T-helper 2 cell (primary cell): ENCODE measurements at regions not wholly inside any gene's neighbourhood (a gene's known extent, or its start where the extent isn't known, plus 50 kb on each side); places are given as distances from the start of the nearest gene placed in this dataset.
A peak's percentile ranks its signal among the peaks of the same experiment; 100 is the strongest.
"Not testable (repeated sequence)": the region's sequence is repeated elsewhere in the genome, so short reads cannot be mapped to it uniquely, and the experiment has no call there.

ENCODE experiments used
- DNase-seq, 5 experiments: peaks; one replicate each; pipeline versions ENCODE4 v3.0.0 to v3.0.0-alpha.2; 2012 to 2022

- DNase-seq, result no peak
Observed at GRCh38 chr13:105915146-105915850, 620.2 kb downstream of the EFNB2 start.

GRCh38 chr13:105914291-105915036 lies 621.0 kb downstream of the EFNB2 start:
- DNase-seq, result no peak

- DNase-seq, result peak in 1 of 5 experiments; percentile 43
Observed at GRCh38 chr13:105908586-105908985, 626.9 kb downstream of the EFNB2 start.

GRCh38 chr13:105907319-105908019 lies 628.0 kb downstream of the EFNB2 start:
- DNase-seq, result no peak

- DNase-seq, result no peak
Observed at GRCh38 chr13:105906746-105907145, 628.7 kb downstream of the EFNB2 start.

GRCh38 chr13:105904034-105904742 lies 631.3 kb downstream of the EFNB2 start:
- DNase-seq, result no peak

- no peak for DNase-seq
Observed at GRCh38 chr13:105902396-105902795, 633.1 kb downstream of the EFNB2 start.

- no peak for DNase-seq
Observed at GRCh38 chr13:105897575-105897974, 637.9 kb downstream of the EFNB2 start.

- no peak for DNase-seq
Observed at GRCh38 chr13:105894697-105895096, 640.8 kb downstream of the EFNB2 start.

- no peak for DNase-seq
Observed at GRCh38 chr13:105890509-105890908, 645.0 kb downstream of the EFNB2 start.

GRCh38 chr13:105878119-105878700 lies 657.3 kb downstream of the EFNB2 start:
- DNase-seq, result no peak

GRCh38 chr13:105874814-105875213 lies 660.6 kb downstream of the EFNB2 start:
- no peak for DNase-seq

GRCh38 chr13:105871768-105872167 lies 663.7 kb downstream of the EFNB2 start:
- no peak for DNase-seq

- no peak for DNase-seq
Observed at GRCh38 chr13:105871326-105871725, 664.1 kb downstream of the EFNB2 start.

- DNase-seq, result no peak
Observed at GRCh38 chr13:105863300-105863920, 672.1 kb downstream of the EFNB2 start.

GRCh38 chr13:105848494-105848893 lies 687.0 kb downstream of the EFNB2 start:
- DNase-seq, result no peak

GRCh38 chr13:105847527-105848291 lies 687.8 kb downstream of the EFNB2 start:
- DNase-seq, result no peak

- DNase-seq, result no peak
Observed at GRCh38 chr13:105846923-105847322, 688.5 kb downstream of the EFNB2 start.

- DNase-seq, result no peak
Observed at GRCh38 chr13:105841286-105841685, 694.2 kb downstream of the EFNB2 start.

GRCh38 chr13:105838231-105838630 lies 697.2 kb downstream of the EFNB2 start:
- DNase-seq, result no peak

- DNase-seq, result not testable (repeated sequence)
Observed at GRCh38 chr13:105837295-105837694, 698.2 kb downstream of the EFNB2 start.
